ENCODE measurements at regions not wholly inside any gene's neighbourhood (a gene's known extent, or its start where the extent isn't known, plus 50 kb on each side); places are given as distances from the start of the nearest gene placed in this dataset.
"Not testable (repeated sequence)": the region's sequence is repeated elsewhere in the genome, so short reads cannot be mapped to it uniquely, and the experiment has no call there.

- TF ChIP-seq, protein P1, sequence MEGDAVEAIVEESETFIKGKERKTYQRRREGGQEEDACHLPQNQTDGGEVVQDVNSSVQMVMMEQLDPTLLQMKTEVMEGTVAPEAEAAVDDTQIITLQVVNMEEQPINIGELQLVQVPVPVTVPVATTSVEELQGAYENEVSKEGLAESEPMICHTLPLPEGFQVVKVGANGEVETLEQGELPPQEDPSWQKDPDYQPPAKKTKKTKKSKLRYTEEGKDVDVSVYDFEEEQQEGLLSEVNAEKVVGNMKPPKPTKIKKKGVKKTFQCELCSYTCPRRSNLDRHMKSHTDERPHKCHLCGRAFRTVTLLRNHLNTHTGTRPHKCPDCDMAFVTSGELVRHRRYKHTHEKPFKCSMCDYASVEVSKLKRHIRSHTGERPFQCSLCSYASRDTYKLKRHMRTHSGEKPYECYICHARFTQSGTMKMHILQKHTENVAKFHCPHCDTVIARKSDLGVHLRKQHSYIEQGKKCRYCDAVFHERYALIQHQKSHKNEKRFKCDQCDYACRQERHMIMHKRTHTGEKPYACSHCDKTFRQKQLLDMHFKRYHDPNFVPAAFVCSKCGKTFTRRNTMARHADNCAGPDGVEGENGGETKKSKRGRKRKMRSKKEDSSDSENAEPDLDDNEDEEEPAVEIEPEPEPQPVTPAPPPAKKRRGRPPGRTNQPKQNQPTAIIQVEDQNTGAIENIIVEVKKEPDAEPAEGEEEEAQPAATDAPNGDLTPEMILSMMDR (conservative IDR thresholded peaks at IDR 0.05; ENCODE audit: low read length) = not testable (repeated sequence)
- TF ChIP-seq EZH2phosphoT487 (IDR thresholded peaks at IDR 0.05; ENCODE audit: borderline replicate concordance) = not testable (repeated sequence)
Observed at GRCh38 chr2:90291168-90291883, 1599.9 kb downstream of the RPIA start.
